GM21737 (cell line): ENCODE measurements at regions not wholly inside any gene's neighbourhood (a gene's known extent, or its start where the extent isn't known, plus 50 kb on each side); places are given as distances from the start of the nearest gene placed in this dataset.

Experiments used
- ATAC-seq: cut with Tn5 transposase; IDR thresholded peaks from one replicate; pipeline ENCODE4 v1.9.1; 2021; ENCODE audit warnings: mild to moderate bottlenecking, moderate library complexity; ENCODE audit not compliant: unreplicated experiment

DNA sequence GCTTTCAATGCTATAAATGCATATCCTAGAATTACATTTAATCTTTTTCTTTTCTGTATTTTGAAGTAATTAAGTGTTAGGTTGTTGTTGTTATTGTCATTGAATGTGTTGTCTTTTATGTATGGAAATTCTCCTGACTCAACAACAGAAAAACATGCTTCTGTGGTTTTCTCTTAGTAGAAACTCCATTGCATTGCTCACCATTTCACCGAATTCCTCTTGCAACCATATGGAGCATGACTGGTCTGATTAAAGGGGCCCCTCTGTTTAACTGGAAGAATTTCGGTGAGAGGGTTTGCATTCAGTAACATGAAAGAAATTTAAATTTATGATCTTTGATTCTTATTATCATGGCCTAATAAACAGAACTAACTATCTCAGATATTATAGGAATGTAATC, 454.3 kb upstream of the JARID2 start:
- ATAC-seq = no peak

DNA sequence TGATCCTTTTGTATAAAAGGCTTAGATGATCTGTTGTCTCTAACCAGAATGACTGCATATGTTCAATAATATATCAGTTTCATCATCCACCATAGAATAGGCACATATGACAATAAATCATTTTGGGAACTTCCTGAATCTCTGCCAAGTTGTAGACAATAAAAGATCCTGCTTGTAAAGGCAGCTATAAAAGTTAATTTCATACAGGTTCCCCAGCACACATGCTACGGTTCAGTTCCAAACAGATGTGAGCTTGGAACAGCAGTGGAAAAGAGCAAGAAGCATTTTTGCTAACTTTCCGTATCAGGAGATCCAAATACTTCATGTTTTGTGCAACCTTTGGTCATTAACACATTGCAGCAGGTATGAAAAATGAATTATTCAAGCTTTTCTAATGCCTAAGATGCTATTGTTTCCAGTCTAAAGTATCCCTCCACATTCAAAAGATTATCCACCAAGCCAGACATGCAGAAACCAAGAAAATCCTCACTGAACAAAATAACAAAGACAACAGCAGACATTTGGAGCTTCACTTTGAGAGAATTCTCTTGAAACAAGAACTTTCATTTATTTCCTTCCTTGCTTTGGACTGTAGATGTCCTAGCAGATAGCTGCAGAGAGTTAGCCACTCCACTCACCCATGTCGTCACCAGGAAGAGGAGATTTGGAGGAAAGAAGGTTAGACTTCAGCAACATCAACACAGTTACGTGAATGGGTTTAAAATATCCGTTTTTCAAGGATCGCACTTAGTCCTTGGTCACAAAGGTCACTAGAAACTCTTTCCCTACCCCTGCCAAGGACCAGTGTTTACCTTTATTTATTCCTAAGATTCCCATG, 453.5 kb upstream of the JARID2 start:
- no peak for ATAC-seq

DNA sequence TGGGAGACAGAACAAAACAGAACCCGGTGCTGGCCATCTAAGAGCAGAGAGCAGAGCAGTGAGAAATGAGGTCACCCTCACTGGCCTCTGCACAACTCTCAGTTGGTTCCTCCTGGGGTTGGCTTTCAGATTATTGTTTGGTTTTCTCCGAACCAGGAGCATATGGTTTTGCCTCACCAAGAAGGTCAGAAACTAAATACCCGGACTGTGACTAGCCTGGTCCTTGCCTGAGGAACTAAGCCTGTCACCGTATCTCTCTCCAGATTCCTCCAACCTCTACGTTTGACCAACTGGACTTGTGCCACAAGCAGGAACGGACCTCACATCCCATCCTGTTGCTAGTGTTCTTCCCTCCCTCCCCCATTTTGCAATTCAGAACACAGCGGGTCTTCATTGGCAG, 450.4 kb upstream of the JARID2 start:
- ATAC-seq = no peak

DNA sequence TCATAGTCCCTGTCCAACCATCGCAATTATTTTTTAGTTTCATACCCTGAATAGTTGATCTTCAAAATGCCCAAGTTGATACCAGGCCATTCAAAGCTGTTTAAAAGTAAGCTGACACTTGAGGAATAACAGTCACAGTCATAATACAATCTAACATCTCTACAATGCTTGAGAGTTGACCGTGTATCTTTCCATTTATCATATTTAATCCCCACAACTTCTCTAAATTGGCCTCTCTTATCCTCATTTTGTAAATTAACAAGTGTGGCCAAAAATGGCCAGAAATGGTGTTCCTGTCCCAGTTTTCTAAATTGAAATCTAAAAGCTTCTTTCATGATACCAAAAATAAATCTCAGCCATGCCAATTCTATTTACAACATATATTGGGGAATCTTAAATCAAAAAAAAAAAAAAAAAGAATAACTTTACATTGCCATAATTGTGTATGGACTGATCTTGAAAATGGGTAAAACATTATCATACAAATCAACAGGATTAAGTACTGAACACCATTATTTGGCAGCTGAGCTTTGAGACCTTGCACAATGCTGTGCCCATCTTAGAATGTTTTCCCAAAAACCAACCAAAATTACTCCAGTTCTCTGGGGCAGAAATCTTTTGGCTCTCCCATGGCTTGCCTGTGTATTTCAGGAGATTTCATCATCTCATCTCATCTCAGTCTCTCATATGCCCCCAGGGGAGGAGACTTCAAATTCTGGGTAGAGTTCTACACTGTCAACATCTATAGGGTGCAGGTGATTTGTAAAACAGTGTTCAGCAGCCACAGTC, 448.7 kb upstream of the JARID2 start:
- ATAC-seq = no peak

DNA sequence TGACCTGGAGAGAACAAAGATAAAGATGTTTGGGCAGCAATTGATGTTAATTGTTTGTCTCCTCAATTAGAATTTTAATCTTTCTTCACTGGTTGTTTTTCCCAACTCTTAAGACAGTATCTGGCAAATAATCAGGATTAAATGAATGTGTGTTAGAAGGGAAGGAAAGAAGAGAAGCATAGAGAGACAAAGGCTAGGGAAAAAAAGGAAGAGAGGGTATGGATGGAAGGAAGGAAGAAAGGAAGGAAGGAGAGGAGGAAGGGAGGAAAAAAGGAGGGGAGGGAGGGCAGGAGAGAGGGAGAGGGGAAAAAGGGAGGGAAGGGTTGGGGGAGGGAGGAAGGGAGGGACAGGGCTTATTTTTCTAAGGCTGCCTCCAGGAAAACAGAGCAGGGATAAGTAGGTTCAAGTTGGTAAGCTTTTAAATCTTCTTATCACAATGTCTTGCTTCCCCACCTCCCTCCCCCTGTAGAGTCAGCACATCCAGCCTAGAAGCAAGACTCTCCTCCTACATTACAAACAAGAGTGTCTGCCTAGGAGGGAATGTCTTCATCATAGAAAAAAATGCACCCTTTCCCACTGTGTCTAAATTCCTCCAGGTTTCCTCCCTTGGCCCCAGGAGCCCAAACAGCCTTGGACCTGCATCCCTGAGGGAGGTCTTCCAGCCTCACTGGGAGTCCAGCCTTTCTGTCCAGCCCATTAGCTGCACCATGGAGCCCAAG, 447.8 kb upstream of the JARID2 start:
- ATAC-seq = no peak

DNA sequence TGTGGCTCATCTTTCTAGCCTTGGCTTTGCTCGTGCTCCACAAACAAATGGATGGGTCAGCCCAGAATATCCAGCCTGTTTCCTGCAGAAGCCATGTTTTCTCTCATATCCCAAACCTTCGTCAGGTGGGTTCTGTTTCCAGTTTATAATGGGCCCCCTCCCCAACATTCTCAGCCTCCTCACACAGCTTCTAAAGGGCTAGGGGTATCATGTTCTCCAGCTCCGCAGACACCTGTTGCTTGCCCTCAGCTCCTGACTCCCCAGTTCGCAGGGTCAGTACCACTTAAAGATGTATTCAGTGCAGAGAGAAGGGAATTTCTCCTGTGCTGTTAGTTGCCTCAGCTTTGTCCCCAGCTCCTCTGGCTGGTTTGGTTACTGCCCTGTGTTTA, 447.3 kb upstream of the JARID2 start:
- ATAC-seq = no peak

DNA sequence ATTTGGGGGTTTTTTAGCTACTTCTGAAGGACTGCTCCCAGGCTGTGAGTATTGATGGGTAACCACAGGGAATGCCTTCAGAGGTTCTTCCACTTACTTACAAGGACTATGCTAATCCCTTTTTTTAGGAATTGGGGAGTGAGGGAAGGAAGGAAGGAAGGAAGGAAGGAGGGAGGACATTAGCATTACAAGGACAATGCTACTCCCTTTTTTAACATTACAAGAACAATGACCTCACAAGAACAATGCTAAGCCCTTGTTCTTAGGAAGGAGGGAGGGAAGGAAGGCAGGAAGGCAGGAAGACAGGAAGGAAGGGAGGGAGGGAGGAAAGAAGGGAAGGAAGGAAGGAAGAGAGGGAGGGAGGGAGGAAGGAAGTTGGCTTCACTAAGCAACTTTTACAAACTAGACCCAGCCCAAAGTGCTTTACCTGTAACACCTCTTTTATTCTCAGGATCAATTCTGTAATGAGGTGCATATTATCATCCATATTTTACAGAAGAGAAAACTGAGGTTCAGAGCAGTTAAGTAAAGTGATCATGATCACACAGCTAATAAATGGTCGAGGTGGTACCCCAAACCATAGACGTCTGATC, 446.8 kb upstream of the JARID2 start:
- ATAC-seq = no peak

DNA sequence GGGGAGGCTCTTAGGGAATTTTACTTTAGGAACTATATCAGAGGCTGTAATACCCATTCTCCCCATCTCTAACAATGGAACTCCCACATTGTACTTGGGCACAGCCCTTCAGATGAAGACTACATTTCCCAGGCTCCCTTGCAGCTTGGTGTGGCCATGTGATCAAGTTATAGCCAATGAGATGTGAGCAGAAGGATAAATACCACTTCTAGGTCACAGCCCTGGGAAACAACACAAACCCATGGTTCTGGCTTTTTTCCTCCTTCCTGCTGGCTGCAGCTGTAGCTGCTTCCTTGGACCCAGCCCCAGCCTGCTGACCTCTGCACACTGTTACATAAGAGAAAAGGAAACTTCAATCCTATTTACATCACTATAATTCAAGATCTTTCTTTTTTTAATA, 445.9 kb upstream of the JARID2 start:
- ATAC-seq = no peak

DNA sequence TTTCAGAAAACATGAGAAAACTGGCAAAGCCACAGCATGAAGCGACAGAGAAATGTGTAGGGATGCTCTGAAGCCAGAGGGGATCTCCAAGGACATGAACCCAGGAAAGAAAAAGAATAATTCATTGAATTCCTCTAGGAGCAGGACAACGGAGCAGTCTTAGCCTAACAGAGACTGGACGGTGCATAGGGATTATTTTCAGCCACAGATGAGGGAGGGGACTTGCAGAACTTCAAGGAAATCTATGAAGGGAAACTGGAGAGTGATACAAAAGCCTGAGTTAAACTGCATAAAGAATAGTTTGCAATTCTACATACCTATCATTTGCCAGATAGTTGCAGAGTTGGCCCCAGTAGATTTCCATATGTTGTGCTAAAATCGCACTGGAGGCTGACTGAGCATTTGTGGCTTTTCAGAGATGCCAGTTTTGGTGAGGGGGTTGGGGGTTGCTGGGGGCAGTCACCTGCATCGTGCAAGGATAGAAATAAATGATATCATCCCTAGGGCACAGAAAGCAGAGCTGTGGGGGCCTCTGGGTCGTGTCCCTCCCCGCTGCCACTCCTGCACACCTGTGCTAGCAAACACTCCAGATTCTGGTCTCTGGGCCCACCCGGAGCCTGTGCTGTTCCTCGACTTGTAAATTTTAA, 443.2 kb upstream of the JARID2 start:
- ATAC-seq = no peak

DNA sequence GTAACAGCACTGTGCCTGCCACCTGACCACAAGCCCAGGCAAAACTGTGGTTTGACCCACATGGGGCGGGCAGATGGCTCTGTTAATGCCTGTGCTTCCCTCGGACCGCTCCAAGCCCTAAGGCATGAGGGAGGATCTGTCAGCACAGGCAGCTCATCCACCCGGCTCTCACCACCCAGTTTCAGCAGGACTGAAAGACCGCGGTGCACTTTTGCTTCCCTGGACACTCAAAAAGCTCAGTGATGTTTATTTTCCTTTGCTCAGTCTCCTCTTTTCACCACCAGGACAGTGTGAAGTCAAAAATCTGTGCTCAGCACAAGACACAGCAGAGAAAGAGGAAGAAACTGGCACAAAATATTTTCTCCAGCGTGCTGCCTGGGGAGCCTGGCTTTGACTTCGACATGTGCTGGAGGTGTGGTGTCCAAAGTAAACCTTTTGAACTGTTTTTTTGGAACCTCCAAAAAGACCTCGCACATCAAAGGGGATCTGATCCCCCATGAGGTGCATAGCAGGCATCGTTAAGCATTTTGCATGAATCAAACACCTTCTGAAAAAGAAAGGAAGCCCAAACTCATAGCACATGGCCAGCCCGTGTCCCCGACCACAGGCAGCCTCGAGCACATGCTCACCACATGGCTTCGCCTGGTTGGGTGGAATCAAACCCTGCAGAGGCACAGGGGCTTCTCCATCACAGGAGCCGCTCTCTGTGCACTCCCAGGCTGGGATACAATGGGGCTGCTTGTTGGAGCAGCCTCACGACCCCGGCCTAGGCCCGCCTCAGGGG, 441.7 kb upstream of the JARID2 start:
- ATAC-seq = no peak

DNA sequence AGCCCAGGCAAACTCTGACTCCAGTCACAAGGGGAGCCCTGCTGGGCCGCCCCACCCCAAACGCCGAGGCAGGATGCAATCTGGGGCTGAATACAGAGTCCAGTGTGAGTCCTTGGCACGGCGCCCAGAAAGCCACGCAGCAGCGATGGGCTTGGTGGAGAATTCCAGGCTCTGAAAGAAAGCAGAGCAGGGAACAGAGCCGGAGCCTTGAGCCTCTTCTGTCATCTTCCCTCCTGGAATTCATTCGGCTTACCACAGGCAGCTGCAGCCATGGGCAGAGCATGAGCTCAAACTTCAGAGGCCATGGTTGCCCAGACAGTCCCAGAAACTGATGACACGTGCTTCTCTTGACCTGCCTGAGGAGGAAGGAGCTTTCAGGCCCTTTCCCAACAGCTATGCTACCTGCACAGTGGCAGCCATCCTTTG, 441.1 kb upstream of the JARID2 start:
- ATAC-seq = no peak

DNA sequence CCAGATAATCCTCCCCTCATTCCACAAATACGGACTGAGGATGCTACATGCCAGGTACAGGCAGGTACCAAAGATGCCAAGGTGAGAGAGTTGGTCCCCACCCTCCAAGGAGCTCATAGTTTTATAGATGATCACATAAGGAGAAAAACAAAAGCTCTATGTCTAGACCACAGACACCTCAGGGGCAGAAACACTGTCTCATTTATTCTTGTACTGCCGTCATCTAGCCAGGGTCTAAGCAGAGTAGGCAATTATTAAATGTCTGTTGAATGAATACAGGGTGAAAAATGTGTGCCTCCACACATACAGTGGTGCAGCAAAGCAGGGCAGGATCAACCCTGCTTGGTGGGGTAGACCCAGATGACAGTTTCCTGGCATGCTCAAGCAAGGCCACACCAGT, 439.8 kb upstream of the JARID2 start:
- ATAC-seq = no peak

DNA sequence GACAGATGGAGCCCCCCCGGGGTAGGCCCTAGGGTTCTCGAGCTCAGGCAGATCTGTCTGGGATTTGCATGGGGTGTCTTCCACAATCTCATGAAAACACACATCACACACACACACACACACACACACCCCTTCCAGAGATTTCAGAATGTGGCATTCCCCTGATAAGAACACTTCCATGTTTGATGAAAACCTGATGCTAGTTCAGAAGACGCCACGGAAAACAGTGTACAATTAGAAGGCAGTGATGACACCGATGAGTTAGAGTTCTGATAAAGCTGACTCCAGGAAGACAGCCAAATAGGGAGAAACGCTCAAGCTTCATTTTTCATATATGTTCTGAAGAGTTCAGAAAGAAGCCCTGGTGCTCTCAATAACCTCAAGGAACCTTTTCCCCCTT, 438.7 kb upstream of the JARID2 start:
- no peak for ATAC-seq

DNA sequence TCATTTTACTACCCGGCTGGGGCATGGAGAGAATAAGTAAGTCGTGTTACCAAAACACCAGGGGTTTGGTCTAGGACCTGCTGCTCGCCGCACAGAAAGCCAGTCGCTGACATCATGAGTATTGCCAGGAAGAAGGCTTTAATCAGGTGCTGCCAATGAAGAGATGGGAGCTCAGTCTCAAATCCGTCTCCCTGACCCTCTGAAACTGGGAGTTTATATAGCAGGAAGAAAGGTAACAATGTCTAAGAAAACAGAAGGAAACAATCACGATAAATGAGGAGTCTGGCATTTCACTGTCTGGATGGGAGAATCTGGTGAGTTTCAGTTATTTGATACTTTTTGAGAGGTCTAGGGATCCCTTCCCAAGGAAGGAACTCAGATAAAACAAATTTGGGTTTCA, 437.9 kb upstream of the JARID2 start:
- ATAC-seq = no peak

DNA sequence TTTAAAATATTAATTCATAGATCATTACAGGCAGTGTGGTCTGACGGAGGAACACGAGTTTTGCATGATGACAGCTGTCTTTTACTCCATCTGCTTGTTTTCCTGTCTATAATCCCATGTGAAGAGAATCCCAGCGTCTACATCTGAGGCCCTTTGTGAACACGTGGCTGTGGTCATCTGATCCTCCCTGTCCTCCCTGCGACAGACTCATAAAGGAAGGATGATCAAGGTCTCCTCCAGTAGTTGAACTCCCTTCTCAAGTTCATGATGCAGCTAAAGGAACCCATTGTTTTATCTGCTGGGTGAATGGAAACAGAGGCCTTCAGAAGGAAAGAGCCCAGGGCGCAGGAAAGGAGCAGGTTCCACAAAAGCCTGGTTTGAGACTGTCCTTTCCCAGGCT, 435.8 kb upstream of the JARID2 start:
- ATAC-seq = no peak

DNA sequence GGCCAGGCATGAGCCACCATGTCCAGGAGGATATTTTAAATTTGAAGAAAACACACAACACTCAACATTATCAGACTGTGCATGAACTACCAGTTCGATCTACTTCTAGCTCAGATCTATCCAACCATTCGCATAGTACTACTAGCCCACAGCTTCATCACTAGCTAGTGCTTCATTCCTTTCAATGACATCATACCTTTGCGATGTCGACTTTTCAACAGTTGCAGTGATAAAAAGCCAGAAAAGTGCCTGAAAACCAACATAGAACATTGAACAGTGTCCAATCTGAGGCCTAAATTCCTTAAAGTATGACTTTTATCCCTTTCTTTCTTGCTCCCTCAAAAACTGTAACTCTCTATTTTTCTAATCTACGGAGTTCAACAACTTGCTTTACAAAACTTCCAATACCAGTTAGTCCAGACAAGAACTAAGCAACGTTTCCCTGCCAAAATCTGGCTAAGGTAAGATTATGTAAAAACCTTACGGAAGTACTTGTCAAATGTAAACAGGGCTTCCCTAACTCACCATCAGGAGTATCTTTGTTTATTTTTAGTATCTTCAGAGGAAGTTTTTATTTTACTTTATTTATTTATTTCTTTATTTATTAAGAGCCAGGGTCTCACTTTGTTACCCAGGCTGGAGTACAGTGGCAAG, 434.0 kb upstream of the JARID2 start:
- no peak for ATAC-seq

DNA sequence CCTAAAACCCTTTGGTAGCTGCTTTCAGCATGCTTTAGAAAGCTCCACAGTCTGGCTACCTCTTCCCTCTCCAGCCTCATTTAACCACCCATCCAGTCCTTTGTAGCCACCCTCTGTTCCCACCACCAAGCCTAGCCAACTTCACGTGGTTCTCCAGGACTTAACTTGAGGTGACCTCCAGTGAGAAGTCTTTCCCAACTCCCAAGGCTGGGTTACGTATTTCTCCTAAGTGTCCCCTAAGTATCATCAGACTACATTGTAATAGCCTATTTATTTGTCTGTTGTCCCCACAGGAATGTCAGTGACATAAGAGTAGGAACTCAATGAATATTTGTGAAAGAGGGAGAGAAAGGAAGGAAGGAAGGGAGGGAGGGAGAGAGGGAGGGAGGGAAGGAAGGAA, 431.9 kb upstream of the JARID2 start:
- ATAC-seq = no peak

DNA sequence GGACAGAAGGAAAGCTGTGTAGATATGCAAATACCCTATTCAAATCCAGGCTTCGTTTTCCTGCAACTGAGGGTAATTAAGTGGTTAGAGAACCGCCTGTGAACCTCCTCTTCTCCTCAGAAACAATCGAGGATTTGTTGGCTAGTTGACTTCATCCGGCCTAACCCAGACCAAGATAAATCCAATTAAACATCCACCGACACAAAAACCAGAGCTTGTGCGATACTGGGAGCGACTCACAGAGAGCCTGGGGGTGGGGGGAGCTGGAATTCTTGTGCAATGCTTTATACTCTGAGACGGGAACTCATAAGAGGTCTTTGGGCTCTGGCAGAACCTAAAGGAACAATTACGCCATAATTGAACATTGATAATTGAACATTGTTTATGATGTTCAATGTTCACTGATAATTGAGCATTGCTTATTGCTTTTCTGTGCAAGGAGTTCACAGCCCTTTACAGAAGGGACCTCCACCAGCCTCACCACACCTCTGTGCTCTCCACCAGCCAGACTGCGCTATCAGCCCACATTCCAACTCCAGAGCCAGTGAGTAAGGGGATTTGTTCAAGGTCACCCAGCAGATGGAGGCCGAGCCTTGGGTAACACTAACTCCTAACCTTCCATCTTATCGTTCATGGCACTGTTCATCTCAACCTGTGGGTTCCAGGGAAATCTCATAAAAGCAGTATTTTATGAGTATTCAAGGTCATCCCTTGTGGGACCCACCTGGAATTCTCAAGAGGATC, 429.6 kb upstream of the JARID2 start:
- no peak for ATAC-seq

DNA sequence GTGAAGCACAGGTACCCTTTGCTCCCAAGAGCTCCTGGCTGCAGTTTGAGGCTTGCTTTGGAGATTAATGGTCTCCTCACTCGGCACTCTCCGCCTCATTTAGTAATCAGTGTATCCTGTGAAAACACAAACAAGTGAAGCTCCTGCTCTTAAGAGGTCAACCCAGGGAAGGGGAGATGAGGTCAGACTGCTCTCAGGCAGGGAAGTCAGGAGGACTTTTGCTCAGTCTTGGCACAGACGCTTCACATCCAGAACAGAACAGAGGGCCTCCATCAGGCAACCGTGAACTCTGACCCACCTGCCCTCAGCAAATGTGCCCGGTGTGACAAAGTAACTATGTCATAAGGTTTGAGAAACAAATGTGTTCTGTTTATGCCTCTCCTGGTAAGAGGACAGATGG, 428.8 kb upstream of the JARID2 start:
- ATAC-seq = no peak
